ENCODE measurements at regions not wholly inside any gene's neighbourhood (a gene's known extent, or its start where the extent isn't known, plus 50 kb on each side); places are given as distances from the start of the nearest gene placed in this dataset.

GRCh38 chr9:135394699-135395645 lies 84.6 kb upstream of the PPP1R26 start:
- no peaks in the 10 kb centered on the region for H3K79me2 ChIP-seq (ENCODE audit: low read length)
- H3K27me3 ChIP-seq (ENCODE audit: low read length): no peaks in the 10 kb centered on the region
- DNase-seq: no peak
- H3K9me3 ChIP-seq (ENCODE audit: low read length): no peaks in the 10 kb centered on the region
- H3K4me1 ChIP-seq (ENCODE audit: low read length): no peaks in the 10 kb centered on the region
- no peak overlapping the region for H3K4me3 ChIP-seq (ENCODE audit: low read length)
- H4K20me1 ChIP-seq (ENCODE audit: insufficient read depth, low read depth, low read length): no peaks in the 10 kb centered on the region
- no peak overlapping the region for H3K27ac ChIP-seq (ENCODE audit: low read length)
- H3K9me2 ChIP-seq (replicated peaks; ENCODE audit: insufficient read depth, low read length): no peaks in the 10 kb centered on the region
- H3K4me2 ChIP-seq (ENCODE audit: low read depth, low read length, poor library complexity, severe bottlenecking): no peak overlapping the region
- no peak overlapping the region for H3K9ac ChIP-seq (ENCODE audit: low read length)
- no peaks in the 10 kb centered on the region for H3K36me3 ChIP-seq (ENCODE audit: insufficient read depth, low read length)
- H2AFZ ChIP-seq (ENCODE audit: low read length): no peak overlapping the region

GRCh38 chr9:135397142-135397541 lies 82.4 kb upstream of the PPP1R26 start:
- Histone ChIP-seq H3K4me1 (ENCODE audit: low read length) (no peaks in the 10 kb centered on the region), H3K27me3 (ENCODE audit: low read length) (no peaks in the 10 kb centered on the region), H3K27ac (ENCODE audit: low read length) (no peak overlapping the region), H3K4me3 (ENCODE audit: low read length) (no peak overlapping the region), H3K9me3 (ENCODE audit: low read length) (no peaks in the 10 kb centered on the region), H3K4me2 (ENCODE audit: low read depth, low read length, poor library complexity, severe bottlenecking) (no peak overlapping the region), H3K9me2 (replicated peaks; ENCODE audit: insufficient read depth, low read length) (no peaks in the 10 kb centered on the region), H4K20me1 (ENCODE audit: insufficient read depth, low read depth, low read length) (no peaks in the 10 kb centered on the region), H3K9ac (ENCODE audit: low read length) (no peak overlapping the region), H3K36me3 (ENCODE audit: insufficient read depth, low read length) (no peaks in the 10 kb centered on the region), H3K79me2 (ENCODE audit: low read length) (no peaks in the 10 kb centered on the region), H2AFZ (ENCODE audit: low read length) (no peak overlapping the region)
- no peak for DNase-seq

DNA sequence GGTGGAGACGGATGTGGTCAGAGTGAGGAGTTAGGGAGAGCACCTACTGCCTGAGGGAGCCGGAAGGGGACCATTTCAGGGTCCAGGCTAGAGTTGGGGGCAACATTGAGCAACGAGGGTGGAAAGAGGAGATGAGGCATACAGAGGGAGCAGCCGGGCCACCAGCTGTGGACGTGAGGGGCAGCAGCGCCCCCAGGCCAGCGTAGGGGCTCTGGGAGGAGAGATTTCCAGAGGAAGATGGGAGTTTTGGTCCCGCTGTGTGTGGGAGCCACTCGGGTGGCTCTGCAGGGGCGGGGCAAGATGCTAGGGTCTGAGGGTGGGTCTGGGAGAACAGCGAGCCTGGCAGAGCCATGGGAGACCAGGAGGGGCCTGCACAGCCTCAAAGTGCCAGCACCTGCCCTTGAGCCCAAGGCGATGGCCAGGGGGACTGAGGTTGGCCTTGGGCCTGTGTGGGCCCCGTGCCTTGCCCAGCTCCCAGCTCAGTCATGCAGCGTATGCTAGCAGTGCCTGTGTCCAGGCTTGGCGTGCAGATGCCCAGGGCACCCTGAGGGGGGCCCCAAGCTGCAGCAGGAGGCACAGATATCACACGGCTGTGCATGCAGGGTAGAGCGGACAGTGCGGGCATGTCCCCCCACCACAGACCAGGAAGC lies 80.5 kb upstream of the PPP1R26 start:
- Histone ChIP-seq H3K9me3 (ENCODE audit: low read length) (no peaks in the 10 kb centered on the region), H4K20me1 (ENCODE audit: insufficient read depth, low read depth, low read length) (no peaks in the 10 kb centered on the region), H3K4me3 (ENCODE audit: low read length) (no peak overlapping the region), H3K36me3 (ENCODE audit: insufficient read depth, low read length) (no peaks in the 10 kb centered on the region), H2AFZ (ENCODE audit: low read length) (no peak overlapping the region), H3K27me3 (ENCODE audit: low read length) (no peaks in the 10 kb centered on the region), H3K9me2 (replicated peaks; ENCODE audit: insufficient read depth, low read length) (no peaks in the 10 kb centered on the region), H3K9ac (ENCODE audit: low read length) (no peak overlapping the region), H3K27ac (ENCODE audit: low read length) (no peak overlapping the region), H3K79me2 (ENCODE audit: low read length) (no peaks in the 10 kb centered on the region), H3K4me1 (ENCODE audit: low read length) (no peaks in the 10 kb centered on the region), H3K4me2 (ENCODE audit: low read depth, low read length, poor library complexity, severe bottlenecking) (no peak overlapping the region)
- DNase-seq: no peak

DNA sequence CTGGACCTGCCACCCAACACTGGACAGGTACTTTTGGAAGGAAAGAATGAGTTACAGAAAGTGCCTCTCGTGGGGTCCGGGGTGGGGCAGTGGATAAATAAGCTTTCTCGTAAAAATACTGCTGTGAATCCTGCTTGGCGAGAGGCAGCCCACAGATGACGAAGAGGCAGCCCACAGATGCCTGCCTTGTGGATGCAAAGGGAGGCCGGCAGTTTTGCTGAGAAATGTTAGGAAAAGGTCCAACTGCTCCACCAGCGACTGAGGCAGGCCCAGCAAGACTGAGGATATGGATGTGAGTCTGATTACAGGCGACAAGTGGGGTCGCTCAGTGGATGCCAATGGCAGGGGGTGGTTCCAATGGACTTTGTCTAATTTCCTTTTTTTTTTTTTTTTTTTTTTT lies 79.1 kb upstream of the PPP1R26 start:
- Histone ChIP-seq H3K27me3 (ENCODE audit: low read length) (no peaks in the 10 kb centered on the region), H3K36me3 (ENCODE audit: insufficient read depth, low read length) (no peaks in the 10 kb centered on the region), H3K9me3 (ENCODE audit: low read length) (no peaks in the 10 kb centered on the region), H3K27ac (ENCODE audit: low read length) (no peak overlapping the region), H3K9me2 (replicated peaks; ENCODE audit: insufficient read depth, low read length) (no peaks in the 10 kb centered on the region), H3K4me1 (ENCODE audit: low read length) (no peaks in the 10 kb centered on the region), H3K9ac (ENCODE audit: low read length) (no peak overlapping the region), H4K20me1 (ENCODE audit: insufficient read depth, low read depth, low read length) (no peaks in the 10 kb centered on the region), H3K4me3 (ENCODE audit: low read length) (no peak overlapping the region), H2AFZ (ENCODE audit: low read length) (no peak overlapping the region), H3K4me2 (ENCODE audit: low read depth, low read length, poor library complexity, severe bottlenecking) (no peak overlapping the region), H3K79me2 (ENCODE audit: low read length) (no peaks in the 10 kb centered on the region)
- DNase-seq: no peak

GRCh38 chr9:135401218-135401617 lies 78.4 kb upstream of the PPP1R26 start:
- DNase-seq: no peak
- no peaks in the 10 kb centered on the region for H3K9me2 ChIP-seq (replicated peaks; ENCODE audit: insufficient read depth, low read length)
- no peaks in the 10 kb centered on the region for H3K9me3 ChIP-seq (ENCODE audit: low read length)
- no peaks in the 10 kb centered on the region for H3K36me3 ChIP-seq (ENCODE audit: insufficient read depth, low read length)
- no peaks in the 10 kb centered on the region for H3K27me3 ChIP-seq (ENCODE audit: low read length)
- H3K9ac ChIP-seq (ENCODE audit: low read length): no peak overlapping the region
- H3K4me2 ChIP-seq (ENCODE audit: low read depth, low read length, poor library complexity, severe bottlenecking): no peak overlapping the region
- no peak overlapping the region for H2AFZ ChIP-seq (ENCODE audit: low read length)
- no peaks in the 10 kb centered on the region for H3K4me1 ChIP-seq (ENCODE audit: low read length)
- no peaks in the 10 kb centered on the region for H3K79me2 ChIP-seq (ENCODE audit: low read length)
- no peaks in the 10 kb centered on the region for H4K20me1 ChIP-seq (ENCODE audit: insufficient read depth, low read depth, low read length)
- no peak overlapping the region for H3K4me3 ChIP-seq (ENCODE audit: low read length)
- no peak overlapping the region for H3K27ac ChIP-seq (ENCODE audit: low read length)

DNA sequence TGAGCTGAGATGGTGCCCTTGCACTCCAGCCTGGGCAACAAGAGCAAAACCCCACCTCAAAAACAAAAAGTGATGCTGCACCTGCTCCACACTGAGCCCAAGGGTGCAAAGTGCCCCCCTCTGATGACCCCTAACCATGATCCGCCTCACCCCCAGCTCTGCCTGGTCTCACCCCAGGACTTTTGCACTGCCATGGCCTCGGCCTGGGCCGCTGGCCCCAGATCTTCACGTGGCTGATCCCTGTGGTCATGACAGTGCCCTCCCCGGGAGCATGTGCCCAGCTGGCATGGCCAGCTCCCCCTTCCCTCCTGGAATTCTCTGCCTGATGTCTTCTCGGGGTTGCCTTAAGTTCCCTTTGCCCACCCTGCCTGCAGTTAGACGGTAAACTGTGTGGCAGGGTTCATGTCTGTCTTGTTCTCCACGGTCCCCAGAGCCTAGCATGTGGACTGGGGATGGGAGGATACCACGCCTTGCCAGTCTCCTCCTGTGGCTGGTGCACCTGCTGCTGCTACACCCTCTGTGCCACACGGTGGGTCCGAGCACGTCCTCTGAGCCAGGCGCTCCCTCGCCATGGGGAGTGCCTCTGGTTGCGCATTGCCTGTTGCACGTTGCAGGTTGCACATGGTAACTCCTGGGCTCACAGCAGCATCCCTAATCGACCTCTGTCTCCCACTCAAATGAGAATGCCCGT lies 77.4 kb upstream of the PPP1R26 start:
- Histone ChIP-seq H3K9me2 (replicated peaks; ENCODE audit: insufficient read depth, low read length) (no peaks in the 10 kb centered on the region), H3K9ac (ENCODE audit: low read length) (no peak overlapping the region), H3K36me3 (ENCODE audit: insufficient read depth, low read length) (no peaks in the 10 kb centered on the region), H3K27me3 (ENCODE audit: low read length) (no peaks in the 10 kb centered on the region), H3K4me1 (ENCODE audit: low read length) (no peaks in the 10 kb centered on the region), H3K4me2 (ENCODE audit: low read depth, low read length, poor library complexity, severe bottlenecking) (no peak overlapping the region), H2AFZ (ENCODE audit: low read length) (no peak overlapping the region), H3K79me2 (ENCODE audit: low read length) (no peaks in the 10 kb centered on the region), H3K9me3 (ENCODE audit: low read length) (no peaks in the 10 kb centered on the region), H3K27ac (ENCODE audit: low read length) (no peak overlapping the region), H4K20me1 (ENCODE audit: insufficient read depth, low read depth, low read length) (no peaks in the 10 kb centered on the region), H3K4me3 (ENCODE audit: low read length) (no peak overlapping the region)
- DNase-seq: no peak

DNA sequence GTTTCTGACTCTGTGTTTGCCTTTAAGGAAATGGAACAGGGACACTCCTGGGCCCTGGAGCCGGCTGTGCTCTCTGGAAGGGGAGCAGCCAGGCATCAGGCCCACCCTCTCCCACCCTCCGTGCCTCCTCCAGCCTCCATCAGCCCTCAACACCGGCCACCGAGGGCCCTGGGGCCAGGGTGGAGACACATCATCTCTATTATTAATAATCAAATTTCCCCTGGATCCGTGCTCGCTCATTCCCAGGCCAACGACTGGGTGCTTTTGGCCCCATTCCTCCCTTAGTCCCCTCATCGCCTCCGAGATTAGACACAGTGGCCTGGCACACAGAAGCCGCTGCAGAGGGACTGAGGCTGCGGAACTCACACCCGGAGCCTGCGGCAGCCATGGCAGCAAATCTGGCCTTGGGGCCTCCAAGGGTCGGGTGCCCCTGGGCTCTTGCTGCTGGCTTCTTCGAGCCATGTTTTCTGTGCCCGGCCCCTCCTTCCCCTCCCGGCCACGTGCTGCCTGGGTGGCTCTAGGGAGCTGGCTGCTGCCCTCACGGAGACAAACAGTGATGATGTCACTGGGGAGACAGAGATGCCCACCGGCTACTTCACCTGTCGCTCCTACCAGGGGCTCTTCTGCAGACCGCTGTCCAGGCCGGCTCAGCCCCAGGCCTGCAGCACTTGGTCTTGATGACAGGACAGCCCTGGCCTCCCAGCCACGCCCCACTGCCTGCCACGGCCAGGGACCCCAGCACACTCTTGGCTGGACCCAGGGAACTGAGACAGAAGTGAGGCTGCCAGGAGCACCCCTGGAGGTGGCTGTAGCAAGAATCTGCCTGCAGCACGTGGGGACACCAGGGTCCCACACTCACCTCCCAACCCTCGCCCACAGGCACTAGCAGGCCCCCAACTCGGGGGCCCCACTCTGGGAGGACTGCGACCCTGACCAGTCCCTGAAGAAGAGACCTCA lies 76.6 kb upstream of the PPP1R26 start:
- Histone ChIP-seq H3K27me3 (ENCODE audit: low read length) (no peaks in the 10 kb centered on the region), H3K27ac (ENCODE audit: low read length) (no peak overlapping the region), H3K4me3 (ENCODE audit: low read length) (no peak overlapping the region), H2AFZ (ENCODE audit: low read length) (no peak overlapping the region), H3K4me1 (ENCODE audit: low read length) (no peaks in the 10 kb centered on the region), H3K79me2 (ENCODE audit: low read length) (no peaks in the 10 kb centered on the region), H3K36me3 (ENCODE audit: insufficient read depth, low read length) (no peaks in the 10 kb centered on the region), H3K4me2 (ENCODE audit: low read depth, low read length, poor library complexity, severe bottlenecking) (no peak overlapping the region), H3K9ac (ENCODE audit: low read length) (no peak overlapping the region), H3K9me3 (ENCODE audit: low read length) (no peaks in the 10 kb centered on the region), H3K9me2 (replicated peaks; ENCODE audit: insufficient read depth, low read length) (no peaks in the 10 kb centered on the region), H4K20me1 (ENCODE audit: insufficient read depth, low read depth, low read length) (no peaks in the 10 kb centered on the region)
- DNase-seq: no peak

Measured in Karpas-422 (cell line).